ENCODE measurements at regions not wholly inside any gene's neighbourhood (a gene's known extent, or its start where the extent isn't known, plus 50 kb on each side); places are given as distances from the start of the nearest gene placed in this dataset.

- DNase-seq (ENCODE audit: low spot score): no peak
Observed at GRCh38 chr5:125717209-125717608, 706.0 kb upstream of the GRAMD2B start.

GRCh38 chr5:125719681-125720347, 703.4 kb upstream of the GRAMD2B start:
- no peak for DNase-seq (ENCODE audit: low spot score)

DNA sequence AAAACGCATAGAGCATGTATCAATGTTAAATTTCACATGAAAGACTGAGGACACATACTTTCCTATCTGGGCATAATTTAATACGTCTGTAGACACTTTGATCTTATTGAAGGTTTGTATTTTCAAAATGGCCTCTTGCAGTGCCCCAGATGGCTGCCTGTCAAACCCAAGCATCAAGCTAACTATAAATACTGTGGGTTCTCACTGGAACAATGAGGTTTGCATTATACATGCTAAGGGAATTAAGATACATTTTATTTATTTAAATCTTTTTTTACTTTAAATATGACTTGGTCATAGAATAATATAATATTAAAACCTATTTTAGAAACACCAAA, 702.9 kb upstream of the GRAMD2B start:
- no peak for DNase-seq (ENCODE audit: low spot score)

DNA sequence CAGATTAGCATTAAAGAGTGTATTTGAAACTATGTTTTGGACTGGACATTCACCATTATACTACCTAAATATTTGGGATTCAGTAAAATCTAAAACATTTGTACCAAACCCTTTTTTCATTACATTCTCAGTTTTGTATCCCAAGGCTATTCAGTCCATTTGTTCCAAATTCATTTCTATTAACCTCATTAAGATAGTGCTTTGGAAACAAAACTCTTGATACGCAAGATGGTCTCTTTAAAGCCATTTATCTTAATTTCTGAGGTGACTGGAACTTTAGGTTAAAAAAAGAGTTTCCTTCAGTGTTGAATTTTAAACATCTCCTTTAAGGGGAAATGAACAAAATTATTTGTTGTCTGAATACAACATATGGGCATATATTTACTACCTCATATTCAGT, 702.5 kb upstream of the GRAMD2B start:
- DNase-seq (ENCODE audit: low spot score): no peak

DNA sequence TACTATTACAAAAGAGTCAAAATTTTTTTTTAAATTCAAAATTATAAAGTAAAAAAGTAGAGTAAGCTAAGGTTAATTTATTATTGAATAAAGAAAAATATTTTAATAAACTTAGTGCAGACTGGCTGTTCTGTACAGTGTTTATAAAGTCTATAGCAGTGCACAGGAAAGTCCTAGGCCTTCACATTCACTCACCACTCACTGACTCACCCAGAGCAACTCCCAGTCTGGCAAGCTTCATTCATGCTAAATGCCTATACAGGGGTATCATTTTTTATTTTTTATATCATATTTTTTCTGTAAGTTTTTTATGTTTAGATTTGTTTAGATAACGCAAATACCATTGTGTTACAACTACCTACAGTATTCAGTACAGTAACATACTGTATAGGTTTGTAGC, 700.7 kb upstream of the GRAMD2B start:
- DNase-seq (ENCODE audit: low spot score): no peak

DNA sequence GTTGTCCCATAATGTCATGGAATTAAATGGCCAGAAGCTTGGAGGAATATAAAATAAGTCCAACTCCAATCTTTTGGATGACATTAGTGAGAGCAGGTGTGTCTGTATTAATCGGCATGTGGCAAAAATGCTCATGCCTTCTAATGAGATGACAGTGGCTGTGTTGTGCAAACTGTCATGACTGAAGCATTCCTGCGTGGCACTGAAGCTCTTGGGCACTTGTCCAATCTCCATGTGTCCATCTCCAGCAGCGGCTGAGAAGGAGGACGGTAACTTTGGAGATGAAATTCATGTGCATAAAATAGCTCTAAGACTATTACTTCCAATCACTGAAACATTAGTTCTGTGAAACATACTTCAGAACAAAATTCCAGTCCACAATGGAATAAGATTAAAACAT, 697.5 kb upstream of the GRAMD2B start:
- no peak for DNase-seq (ENCODE audit: low spot score)

DNA sequence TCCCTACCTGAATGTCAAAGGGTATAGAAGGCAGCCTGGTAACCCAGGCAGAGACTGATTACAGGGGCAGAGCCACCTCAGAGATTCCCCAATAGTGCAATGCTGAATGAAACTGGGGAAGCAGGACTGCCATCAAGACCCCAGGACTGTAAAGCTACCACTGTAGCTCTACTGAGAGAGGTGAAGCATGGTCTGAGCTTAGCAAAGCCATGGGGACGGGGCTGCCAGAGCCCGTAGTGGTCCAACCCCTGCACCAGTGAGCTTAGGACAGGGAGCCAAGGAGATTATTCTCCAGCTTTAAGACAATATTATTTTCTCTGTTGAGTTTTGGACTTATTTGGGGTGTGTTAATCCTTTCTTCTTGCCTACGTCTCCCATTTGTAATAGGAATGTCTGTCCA, 679.3 kb upstream of the GRAMD2B start:
- no peak for DNase-seq (ENCODE audit: low spot score)

DNA sequence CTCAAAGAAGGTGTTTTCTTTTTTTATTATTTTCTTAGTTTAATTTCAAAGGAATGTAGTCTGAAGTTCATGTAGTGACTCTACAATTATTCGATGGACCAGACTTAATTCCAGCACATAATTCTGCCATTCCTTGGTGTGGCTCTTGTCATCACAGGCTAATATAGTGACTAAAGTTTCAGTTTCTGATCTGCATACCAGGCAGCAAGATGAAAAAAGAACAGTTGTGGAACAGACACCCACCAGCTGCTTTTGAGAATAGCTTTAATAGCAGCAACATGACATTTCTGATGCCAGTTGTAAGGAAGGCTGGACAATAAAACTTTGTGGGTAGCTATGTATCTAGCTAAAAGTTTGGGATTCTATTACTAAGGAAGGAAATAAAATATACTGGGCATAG, 676.3 kb upstream of the GRAMD2B start:
- no peak for DNase-seq (ENCODE audit: low spot score)

- DNase-seq (ENCODE audit: low spot score): no peak
Observed at GRCh38 chr5:125750147-125750860, 672.9 kb upstream of the GRAMD2B start.

DNA sequence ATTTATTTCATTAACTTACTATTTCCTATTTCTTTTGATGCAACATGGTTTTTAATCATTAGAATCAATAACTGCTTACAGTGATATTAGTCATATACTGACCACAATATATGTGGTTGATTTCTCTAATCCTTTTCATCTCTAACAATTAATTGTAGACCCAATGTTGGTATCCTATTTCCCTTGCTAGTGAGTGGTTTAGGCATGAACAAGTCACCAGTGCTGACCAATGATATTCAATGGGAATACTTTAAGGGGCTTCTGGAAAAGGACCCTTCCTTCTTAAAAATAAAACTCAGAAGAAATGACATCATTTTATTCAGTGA, 672.4 kb upstream of the GRAMD2B start:
- DNase-seq (ENCODE audit: low spot score): no peak

- DNase-seq (ENCODE audit: low spot score): no peak
Observed at GRCh38 chr5:125756456-125756855, 666.8 kb upstream of the GRAMD2B start.

- DNase-seq (ENCODE audit: low spot score): no peak
Observed at GRCh38 chr5:125766706-125767105, 656.5 kb upstream of the GRAMD2B start.

- DNase-seq (ENCODE audit: low spot score): no peak
Observed at GRCh38 chr5:125775896-125776295, 647.3 kb upstream of the GRAMD2B start.

GRCh38 chr5:125776656-125777139, 646.5 kb upstream of the GRAMD2B start:
- no peak for DNase-seq (ENCODE audit: low spot score)

- no peak for DNase-seq (ENCODE audit: low spot score)
Observed at GRCh38 chr5:125778791-125779190, 644.4 kb upstream of the GRAMD2B start.

DNA sequence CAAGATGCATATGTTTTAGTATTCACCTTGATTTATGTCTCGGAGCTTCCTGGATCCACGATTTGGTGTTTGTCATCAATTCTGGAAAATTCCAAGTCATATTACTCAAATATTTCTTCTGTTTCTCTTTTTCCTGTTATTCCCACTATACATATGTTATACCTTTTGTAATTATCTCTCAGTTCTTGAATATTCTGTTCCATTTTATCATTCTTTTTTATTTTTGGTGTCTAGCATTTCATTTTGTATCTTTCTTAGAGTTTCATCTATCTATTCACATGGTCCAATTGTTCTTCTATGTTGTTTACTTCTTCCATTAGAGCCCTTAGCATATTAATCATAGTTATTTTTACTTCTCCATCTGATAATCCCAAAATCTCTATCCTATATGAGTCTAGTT, 637.8 kb upstream of the GRAMD2B start:
- no peak for DNase-seq (ENCODE audit: low spot score)

GRCh38 chr5:125786021-125786420, 637.2 kb upstream of the GRAMD2B start:
- DNase-seq (ENCODE audit: low spot score): no peak

DNA sequence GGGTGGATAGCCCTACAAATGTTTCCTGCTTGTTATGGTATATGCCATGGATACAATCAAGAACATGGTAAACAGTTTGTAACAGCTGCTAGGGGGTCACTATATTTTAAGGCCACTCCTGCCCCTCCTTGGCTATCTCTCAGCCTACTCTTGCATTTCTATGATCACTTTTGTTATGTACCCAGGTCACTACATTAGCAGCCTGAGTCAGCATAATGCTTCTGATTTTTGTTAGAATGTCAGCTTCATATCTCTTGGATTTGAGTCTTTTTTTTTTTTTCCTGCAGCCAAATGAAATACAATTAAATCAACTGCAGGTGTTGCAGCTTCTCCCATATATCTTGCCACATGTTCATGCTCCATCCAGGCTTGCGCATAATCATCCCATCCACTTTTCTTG, 629.7 kb upstream of the GRAMD2B start:
- peak; percentile 13 for DNase-seq (ENCODE audit: low spot score)

GRCh38 chr5:125794922-125795321, 628.3 kb upstream of the GRAMD2B start:
- DNase-seq (ENCODE audit: low spot score): no peak

GRCh38 chr5:125798307-125798706, 624.9 kb upstream of the GRAMD2B start:
- DNase-seq (ENCODE audit: low spot score): no peak

DNA sequence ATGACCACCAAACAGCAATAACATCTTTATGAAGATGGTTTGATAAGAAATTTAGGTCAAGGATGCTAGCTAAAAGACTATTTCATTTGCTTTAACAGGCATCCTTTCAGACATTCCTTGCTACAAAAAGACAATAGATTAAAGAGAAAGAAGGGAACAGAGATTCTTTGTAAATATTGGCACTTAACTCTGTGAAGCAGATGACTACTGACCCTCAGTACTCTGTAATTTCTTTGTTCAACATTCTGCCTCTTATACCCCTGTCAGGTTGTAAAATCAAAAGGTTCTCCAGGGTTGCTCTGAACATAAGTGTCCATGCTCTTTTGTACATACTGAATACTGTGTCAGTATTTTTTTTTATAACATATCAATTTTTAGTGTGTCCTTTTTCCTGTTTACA, 610.6 kb upstream of the GRAMD2B start:
- DNase-seq (ENCODE audit: low spot score): no peak

GRCh38 chr5:125813221-125813974, 609.8 kb upstream of the GRAMD2B start:
- DNase-seq (ENCODE audit: low spot score): no peak

GRCh38 chr5:125814119-125814518, 609.1 kb upstream of the GRAMD2B start:
- no peak for DNase-seq (ENCODE audit: low spot score)
